GM12865 (cell line): ENCODE measurements at regions not wholly inside any gene's neighbourhood (a gene's known extent, or its start where the extent isn't known, plus 50 kb on each side); places are given as distances from the start of the nearest gene placed in this dataset.

Experiments
- DNase-seq: peaks from one replicate; pipeline ENCODE4 v3.0.0; 2010; ENCODE audit warnings: low read depth
- H3K4me3 ChIP-seq: 2 replicates; pipeline ENCODE4 v1.5.1; 2011; ENCODE audit warnings: mild to moderate bottlenecking, low read depth, low read length, control low read depth
- TF ChIP-seq, protein P1 (sequence below): IDR thresholded peaks from 2 replicates; pipeline ENCODE4 v1.5.1; 2011; ENCODE audit warnings: low read length, control low read depth, low read depth, inconsistent platforms; ENCODE audit not compliant: insufficient read depth; ENCODE audit errors: missing control alignments

- no peak overlapping the region for H3K4me3 ChIP-seq
- TF ChIP-seq, protein P1, sequence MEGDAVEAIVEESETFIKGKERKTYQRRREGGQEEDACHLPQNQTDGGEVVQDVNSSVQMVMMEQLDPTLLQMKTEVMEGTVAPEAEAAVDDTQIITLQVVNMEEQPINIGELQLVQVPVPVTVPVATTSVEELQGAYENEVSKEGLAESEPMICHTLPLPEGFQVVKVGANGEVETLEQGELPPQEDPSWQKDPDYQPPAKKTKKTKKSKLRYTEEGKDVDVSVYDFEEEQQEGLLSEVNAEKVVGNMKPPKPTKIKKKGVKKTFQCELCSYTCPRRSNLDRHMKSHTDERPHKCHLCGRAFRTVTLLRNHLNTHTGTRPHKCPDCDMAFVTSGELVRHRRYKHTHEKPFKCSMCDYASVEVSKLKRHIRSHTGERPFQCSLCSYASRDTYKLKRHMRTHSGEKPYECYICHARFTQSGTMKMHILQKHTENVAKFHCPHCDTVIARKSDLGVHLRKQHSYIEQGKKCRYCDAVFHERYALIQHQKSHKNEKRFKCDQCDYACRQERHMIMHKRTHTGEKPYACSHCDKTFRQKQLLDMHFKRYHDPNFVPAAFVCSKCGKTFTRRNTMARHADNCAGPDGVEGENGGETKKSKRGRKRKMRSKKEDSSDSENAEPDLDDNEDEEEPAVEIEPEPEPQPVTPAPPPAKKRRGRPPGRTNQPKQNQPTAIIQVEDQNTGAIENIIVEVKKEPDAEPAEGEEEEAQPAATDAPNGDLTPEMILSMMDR: no peak
- no peak for DNase-seq
Measured at GRCh38 chr6:67664942-67665341, 970.1 kb upstream of the ADGRB3 start.

DNA sequence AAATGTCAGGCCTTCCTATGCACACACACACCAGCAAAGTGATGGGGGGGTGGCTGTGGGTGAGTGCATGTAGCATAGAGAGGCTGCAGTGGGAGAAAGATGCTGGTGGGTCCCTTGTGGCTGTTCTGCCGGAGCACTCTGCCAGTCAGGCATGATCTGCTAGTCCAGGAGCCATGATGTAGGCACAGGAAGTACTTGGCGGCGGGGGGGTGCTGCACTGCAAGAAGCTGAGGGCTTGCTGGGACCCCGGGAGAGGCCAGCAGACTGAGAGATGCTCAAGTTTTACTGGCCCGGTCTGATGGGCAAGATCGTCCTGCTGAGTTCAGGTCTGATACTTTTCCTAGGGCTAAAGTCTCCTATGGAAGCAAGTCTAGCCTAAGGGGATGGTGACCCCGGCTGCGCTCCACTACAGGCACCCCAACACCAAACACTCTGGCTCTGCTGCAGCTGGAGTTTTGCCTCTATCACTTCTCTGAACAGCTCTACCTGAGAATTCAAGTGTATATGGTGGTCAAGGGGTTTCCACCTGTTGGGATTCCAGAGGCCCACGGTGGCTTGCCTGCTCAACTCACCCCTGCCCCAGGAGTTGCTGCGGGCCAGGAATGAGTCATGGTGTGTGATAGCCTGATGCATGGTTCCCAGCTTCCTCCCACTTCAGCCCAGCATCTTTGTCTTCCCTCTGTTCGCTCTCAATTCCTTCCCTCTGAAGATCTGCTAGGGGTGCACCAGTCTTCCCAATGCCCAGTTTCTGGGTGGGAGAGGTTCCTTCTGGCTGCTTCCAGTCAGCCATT, 971.8 kb upstream of the ADGRB3 start:
- H3K4me3 ChIP-seq: no peak overlapping the region
- TF ChIP-seq, protein P1: no peak
- no peak for DNase-seq

GRCh38 chr6:67653561-67653960, 981.5 kb upstream of the ADGRB3 start:
- H3K4me3 ChIP-seq: no peak overlapping the region
- DNase-seq: no peak
- TF ChIP-seq, protein P1: no peak

- TF ChIP-seq, protein P1: no peak
- no peak for DNase-seq
- no peak overlapping the region for H3K4me3 ChIP-seq
Measured at GRCh38 chr6:67646550-67646949, 988.5 kb upstream of the ADGRB3 start.

DNA sequence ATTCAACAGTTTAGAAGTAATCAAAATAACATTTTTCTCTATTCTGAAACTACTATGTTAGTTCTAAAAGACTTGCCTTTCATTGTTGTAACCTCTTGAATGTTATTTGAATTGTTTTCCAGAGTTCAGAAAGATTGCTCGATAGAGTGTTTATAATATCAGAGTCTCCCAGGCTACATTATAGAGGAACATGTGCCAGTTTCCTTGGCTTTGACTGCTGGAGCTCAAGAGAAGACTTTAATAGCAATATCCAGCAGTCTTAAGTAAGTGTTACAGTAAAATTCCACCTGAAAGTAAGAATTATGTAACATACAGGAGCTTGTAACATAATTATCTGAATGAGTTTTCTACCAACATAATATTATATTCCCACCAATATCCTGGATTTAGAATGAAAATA, 991.8 kb upstream of the ADGRB3 start:
- no peak for DNase-seq
- TF ChIP-seq, protein P1: no peak
- H3K4me3 ChIP-seq: no peak overlapping the region

GRCh38 chr6:67642582-67642981, 992.5 kb upstream of the ADGRB3 start:
- DNase-seq: no peak
- TF ChIP-seq, protein P1: no peak
- no peak overlapping the region for H3K4me3 ChIP-seq

- no peak overlapping the region for H3K4me3 ChIP-seq
- no peak for DNase-seq
- TF ChIP-seq, protein P1: no peak
Measured at GRCh38 chr6:67640484-67640883, 994.6 kb upstream of the ADGRB3 start.
